Ishikawa (cell line): ENCODE measurements at regions not wholly inside any gene's neighbourhood (a gene's known extent, or its start where the extent isn't known, plus 50 kb on each side); places are given as distances from the start of the nearest gene placed in this dataset.

Source experiments
- CEBPB ChIP-seq: IDR thresholded peaks from 2 replicates; pipeline ENCODE4 v1.6.1; 2012
- EGR1 ChIP-seq: IDR thresholded peaks from 2 replicates; pipeline ENCODE4 v1.6.1; 2012
- EP300 ChIP-seq: IDR thresholded peaks from 2 replicates; pipeline ENCODE4 v1.6.1; 2012; ENCODE audit warnings: borderline replicate concordance
- NFIC ChIP-seq: IDR thresholded peaks from 2 replicates; pipeline ENCODE4 v1.6.1; 2012
- RAD21 ChIP-seq: IDR thresholded peaks from 2 replicates; pipeline ENCODE4 v1.6.1; 2012; ENCODE audit warnings: low read depth
- REST ChIP-seq: IDR thresholded peaks from 2 replicates; pipeline ENCODE4 v1.6.1; 2012; ENCODE audit warnings: low read depth, mild to moderate bottlenecking
- TAF1 ChIP-seq: IDR thresholded peaks from 2 replicates; pipeline ENCODE4 v1.6.1; 2012; ENCODE audit warnings: low read depth, mild to moderate bottlenecking
- TEAD4 ChIP-seq: IDR thresholded peaks from 2 replicates; pipeline ENCODE4 v1.6.1; 2012
- ZBTB7A ChIP-seq: IDR thresholded peaks from 2 replicates; pipeline ENCODE4 v1.6.1; 2012; ENCODE audit warnings: low read depth
- TF ChIP-seq, protein P1 (sequence below): IDR thresholded peaks from 2 replicates; pipeline ENCODE4 v1.6.1; 2012

DNA sequence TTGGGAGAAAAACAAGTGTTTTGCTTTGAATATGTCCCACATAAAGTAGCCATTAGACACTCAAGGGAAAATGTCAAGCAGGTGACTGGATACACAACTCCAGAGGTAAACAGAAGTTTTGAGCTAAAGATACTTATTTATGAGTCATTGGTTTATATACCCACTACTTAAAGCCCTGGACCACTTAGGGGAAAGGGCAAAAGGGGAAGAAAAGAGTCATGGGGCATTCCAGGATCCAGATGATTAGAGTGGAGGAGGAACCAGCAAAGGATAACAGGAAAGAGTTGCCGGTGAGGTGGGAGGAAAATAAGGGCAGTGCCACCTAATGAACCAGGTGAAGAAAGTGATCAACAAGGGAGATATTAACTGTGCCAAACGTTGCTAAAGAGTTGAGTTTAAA lies 254.2 kb upstream of the NR4A3 start:
- TF ChIP-seq RAD21 (no peak), TAF1 (no peak), EP300 (no peak), TEAD4 (no peak), REST (no peak), CEBPB (no peak), EGR1 (no peak), ZBTB7A (no peak), NFIC (no peak)
- TF ChIP-seq, protein P1, sequence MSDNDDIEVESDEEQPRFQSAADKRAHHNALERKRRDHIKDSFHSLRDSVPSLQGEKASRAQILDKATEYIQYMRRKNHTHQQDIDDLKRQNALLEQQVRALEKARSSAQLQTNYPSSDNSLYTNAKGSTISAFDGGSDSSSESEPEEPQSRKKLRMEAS: no peak
